ENCODE measurements at regions not wholly inside any gene's neighbourhood (a gene's known extent, or its start where the extent isn't known, plus 50 kb on each side); places are given as distances from the start of the nearest gene placed in this dataset.

GRCh38 chr10:36129051-36129450 lies 487.0 kb upstream of the FZD8 start:
- no peak for TF ChIP-seq POLR2AphosphoS5 (IDR thresholded peaks at IDR 0.05; ENCODE audit: low read depth, low read length)
- TF ChIP-seq POLR2A (IDR thresholded peaks at IDR 0.05; ENCODE audit: low read depth, low read length) = no peak
- TF ChIP-seq TAF1 (IDR thresholded peaks at IDR 0.05; ENCODE audit: borderline replicate concordance, low read depth, low read length) = no peak

Measured in GM12892 (cell line).